ENCODE measurements at regions not wholly inside any gene's neighbourhood (a gene's known extent, or its start where the extent isn't known, plus 50 kb on each side); places are given as distances from the start of the nearest gene placed in this dataset.
"Not testable (repeated sequence)": the region's sequence is repeated elsewhere in the genome, so short reads cannot be mapped to it uniquely, and the experiment has no call there.

DNA sequence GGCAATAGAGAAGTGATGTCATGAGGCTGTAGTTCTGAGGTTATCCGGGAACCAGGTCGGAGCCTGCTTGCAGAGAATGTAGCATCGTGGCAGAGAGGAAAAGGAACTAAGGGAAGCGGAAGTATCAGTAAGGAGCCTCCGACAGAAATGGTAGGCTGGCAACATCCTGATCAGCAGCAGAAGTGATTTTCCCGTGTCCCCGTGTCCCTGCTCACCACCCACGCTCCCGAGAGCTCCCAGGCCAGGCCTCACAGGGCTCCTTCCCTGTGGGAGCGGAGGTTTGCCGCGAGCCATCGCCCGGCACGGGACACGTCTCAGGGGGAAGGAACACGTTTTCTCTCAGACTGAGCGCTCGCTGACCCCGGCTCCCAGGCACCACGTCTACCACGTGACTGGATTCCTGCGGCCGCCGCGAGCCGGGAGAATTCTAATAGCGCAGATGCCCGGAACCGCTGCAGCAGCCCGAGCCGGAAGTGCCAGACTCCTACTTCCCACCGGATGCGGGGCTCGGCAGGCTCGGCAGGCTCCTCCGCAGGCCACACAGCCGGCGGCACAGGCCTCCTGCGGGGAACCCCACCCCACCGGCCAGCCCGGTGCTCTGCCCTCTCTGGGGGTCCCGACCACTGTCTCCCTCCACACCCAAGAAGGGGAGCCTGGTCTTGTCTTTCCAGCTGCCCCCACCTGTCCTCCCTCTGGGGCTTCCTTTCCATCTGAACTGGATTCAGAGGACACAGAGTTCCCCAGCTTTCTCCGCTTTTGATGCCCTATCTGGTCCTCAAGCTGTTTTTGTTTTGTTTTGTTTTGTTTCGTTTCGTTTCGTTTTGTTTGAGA lies 99.3 kb downstream of the BDH1 start:
- no peak overlapping the region for H4K8ac ChIP-seq (replicated peaks; ENCODE audit: insufficient read length, low read depth, low read length)
- peak; percentile 87 for DNase-seq
- WGBS (ENCODE audit: extremely low coverage, insufficient read length, low lambda C conversion rate): no CpG with 5 or more reads among the region's 47 CpGs
- H3K27me3 ChIP-seq (ENCODE audit: insufficient read depth, low read length): no peaks in the 10 kb centered on the region; the same call in 1 of the 2 replicates
- no peak overlapping the region for H3K56ac ChIP-seq (ENCODE audit: insufficient read length, low read depth, low read length)
- Mint-ChIP-seq H3K27me3 (ENCODE audit: low read depth) (peaks cover 38% of the 10 kb centered on the region), H3K9me3 (no peaks in the 10 kb centered on the region), H3K4me1 (peaks cover 11 to 13% of the 10 kb centered on the region in 2 experiments), H3K36me3 (ENCODE audit: insufficient read depth in 1 of 3, low read depth in 3 of 3) (no peaks in the 10 kb centered on the region), H3K4me3 (peak overlapping the region; percentile 74 to 80), H3K27ac (peak overlapping the region; percentile 60 to 69 (median 64); a peak in 5 of 7 replicates)
- H3K23ac ChIP-seq (ENCODE audit: insufficient read length, low read depth, low read length): no peak overlapping the region
- H3K23me2 ChIP-seq (ENCODE audit: insufficient read length, low read depth, low read length, poor library complexity, severe bottlenecking): peaks cover 9% of the 10 kb centered on the region
- H2BK120ac ChIP-seq (ENCODE audit: low read depth, low read length, poor library complexity, severe bottlenecking): no peak overlapping the region
- H2BK5ac ChIP-seq (ENCODE audit: insufficient read length, low read length): no peak overlapping the region
- TF ChIP-seq, protein P1, sequence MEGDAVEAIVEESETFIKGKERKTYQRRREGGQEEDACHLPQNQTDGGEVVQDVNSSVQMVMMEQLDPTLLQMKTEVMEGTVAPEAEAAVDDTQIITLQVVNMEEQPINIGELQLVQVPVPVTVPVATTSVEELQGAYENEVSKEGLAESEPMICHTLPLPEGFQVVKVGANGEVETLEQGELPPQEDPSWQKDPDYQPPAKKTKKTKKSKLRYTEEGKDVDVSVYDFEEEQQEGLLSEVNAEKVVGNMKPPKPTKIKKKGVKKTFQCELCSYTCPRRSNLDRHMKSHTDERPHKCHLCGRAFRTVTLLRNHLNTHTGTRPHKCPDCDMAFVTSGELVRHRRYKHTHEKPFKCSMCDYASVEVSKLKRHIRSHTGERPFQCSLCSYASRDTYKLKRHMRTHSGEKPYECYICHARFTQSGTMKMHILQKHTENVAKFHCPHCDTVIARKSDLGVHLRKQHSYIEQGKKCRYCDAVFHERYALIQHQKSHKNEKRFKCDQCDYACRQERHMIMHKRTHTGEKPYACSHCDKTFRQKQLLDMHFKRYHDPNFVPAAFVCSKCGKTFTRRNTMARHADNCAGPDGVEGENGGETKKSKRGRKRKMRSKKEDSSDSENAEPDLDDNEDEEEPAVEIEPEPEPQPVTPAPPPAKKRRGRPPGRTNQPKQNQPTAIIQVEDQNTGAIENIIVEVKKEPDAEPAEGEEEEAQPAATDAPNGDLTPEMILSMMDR (conservative IDR thresholded peaks at IDR 0.05): no peak
- no peak overlapping the region for H2AK5ac ChIP-seq (ENCODE audit: insufficient read length, low read length)
- H3K4me1 ChIP-seq (ENCODE audit: insufficient read depth, low read length): no peaks in the 10 kb centered on the region
- no peak overlapping the region for H4K5ac ChIP-seq (ENCODE audit: insufficient read length, low read depth, low read length)
- no peaks in the 10 kb centered on the region for H3K79me1 ChIP-seq (ENCODE audit: insufficient read depth, low read depth, low read length, poor library complexity, severe bottlenecking)
- no peak overlapping the region for H2BK20ac ChIP-seq (ENCODE audit: low read depth, low read length, poor library complexity, severe bottlenecking)
- no peak overlapping the region for H4K91ac ChIP-seq (ENCODE audit: insufficient read length, low read depth, low read length)
- no peak overlapping the region for H3K4ac ChIP-seq (ENCODE audit: low read depth, low read length)
- H3K4me2 ChIP-seq (ENCODE audit: insufficient read depth, insufficient read length, low read length): peak overlapping the region; percentile 90
- no peaks in the 10 kb centered on the region for H3K9me3 ChIP-seq (ENCODE audit: control insufficient read depth, low read depth, low read length)
- peak overlapping the region; percentile 2 for H2AFZ ChIP-seq (ENCODE audit: low read length)
- H4K20me1 ChIP-seq (ENCODE audit: control insufficient read depth, insufficient read depth, insufficient read length): no peaks in the 10 kb centered on the region
- H3K79me2 ChIP-seq (ENCODE audit: insufficient read depth, low read length): no peaks in the 10 kb centered on the region
- H3K9ac ChIP-seq (ENCODE audit: extremely low read depth, insufficient read length, low read length): no peak overlapping the region
- peak overlapping the region; percentile 79 for H3K14ac ChIP-seq (ENCODE audit: insufficient read depth, low read length)
- no peak overlapping the region for H2BK15ac ChIP-seq (ENCODE audit: low read depth, low read length)
- H3K27ac ChIP-seq (ENCODE audit: insufficient read length, low read depth, low read length): no peak overlapping the region
- no peak overlapping the region for H2BK12ac ChIP-seq (ENCODE audit: insufficient read length, low read depth, low read length)
- no peak overlapping the region for H3T11ph ChIP-seq (ENCODE audit: low read length)
- H3K18ac ChIP-seq (ENCODE audit: insufficient read length, low read depth, low read length): peak overlapping the region; percentile 70

DNA sequence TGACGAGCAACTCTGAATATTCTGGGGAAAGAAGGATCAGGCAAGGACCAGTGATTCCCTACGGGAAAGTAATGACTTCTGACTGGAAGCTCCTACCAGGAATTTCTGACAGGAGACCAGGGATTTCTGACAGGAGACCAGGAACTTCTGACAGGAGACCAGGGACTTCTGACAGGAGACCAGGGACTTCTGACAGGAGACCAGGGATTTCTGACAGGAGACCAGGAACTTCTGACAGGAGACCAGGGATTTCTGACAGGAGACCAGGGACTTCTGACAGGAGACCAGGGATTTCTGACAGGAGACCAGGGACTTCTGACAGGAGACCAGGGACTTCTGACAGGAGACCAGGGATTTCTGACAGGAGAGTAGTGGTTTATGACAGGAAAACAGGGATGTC lies 100.9 kb downstream of the BDH1 start:
- H3K27me3 Mint-ChIP-seq (ENCODE audit: low read depth): peaks cover 39% of the 10 kb centered on the region
- not testable (repeated sequence) for H3K27me3 ChIP-seq (ENCODE audit: insufficient read depth, low read length); H2BK20ac ChIP-seq (ENCODE audit: low read depth, low read length, poor library complexity, severe bottlenecking); H2AK5ac ChIP-seq (ENCODE audit: insufficient read length, low read length); H3K4ac ChIP-seq (ENCODE audit: low read depth, low read length); H3K23me2 ChIP-seq (ENCODE audit: insufficient read length, low read depth, low read length, poor library complexity, severe bottlenecking); H3K4me2 ChIP-seq (ENCODE audit: insufficient read depth, insufficient read length, low read length); DNase-seq; H3K9me3 ChIP-seq (ENCODE audit: control insufficient read depth, low read depth, low read length); H3K14ac ChIP-seq (ENCODE audit: insufficient read depth, low read length); H3K56ac ChIP-seq (ENCODE audit: insufficient read length, low read depth, low read length); H3K79me1 ChIP-seq (ENCODE audit: insufficient read depth, low read depth, low read length, poor library complexity, severe bottlenecking); H3K9me3 Mint-ChIP-seq; H3T11ph ChIP-seq (ENCODE audit: low read length); H3K27ac Mint-ChIP-seq; H3K79me2 ChIP-seq (ENCODE audit: insufficient read depth, low read length); H2BK5ac ChIP-seq (ENCODE audit: insufficient read length, low read length); H2AFZ ChIP-seq (ENCODE audit: low read length); H3K18ac ChIP-seq (ENCODE audit: insufficient read length, low read depth, low read length); H3K27ac ChIP-seq (ENCODE audit: insufficient read length, low read depth, low read length); H4K91ac ChIP-seq (ENCODE audit: insufficient read length, low read depth, low read length); H3K4me1 ChIP-seq (ENCODE audit: insufficient read depth, low read length); H3K9ac ChIP-seq (ENCODE audit: extremely low read depth, insufficient read length, low read length); H2BK12ac ChIP-seq (ENCODE audit: insufficient read length, low read depth, low read length); H4K20me1 ChIP-seq (ENCODE audit: control insufficient read depth, insufficient read depth, insufficient read length); H4K5ac ChIP-seq (ENCODE audit: insufficient read length, low read depth, low read length); H3K36me3 Mint-ChIP-seq (ENCODE audit: insufficient read depth in 1 of 3, low read depth in 3 of 3); H2BK120ac ChIP-seq (ENCODE audit: low read depth, low read length, poor library complexity, severe bottlenecking); H4K8ac ChIP-seq (replicated peaks; ENCODE audit: insufficient read length, low read depth, low read length); H3K23ac ChIP-seq (ENCODE audit: insufficient read length, low read depth, low read length); H2BK15ac ChIP-seq (ENCODE audit: low read depth, low read length)
- 0 out of 5 replicates have a peak overlapping the region, but pooled peaks of 1 of the 2 experiments have one; percentile 80 for H3K4me3 Mint-ChIP-seq
- H3K4me1 Mint-ChIP-seq: peaks cover 16 to 17% of the 10 kb centered on the region in 2 experiments
- WGBS (ENCODE audit: extremely low coverage, insufficient read length, low lambda C conversion rate): no CpG with 5 or more reads among the region's 2 CpGs

Data from H9 (cell line).